GM12865 (cell line): ENCODE measurements at regions not wholly inside any gene's neighbourhood (a gene's known extent, or its start where the extent isn't known, plus 50 kb on each side); places are given as distances from the start of the nearest gene placed in this dataset.

ENCODE experiments used
- DNase-seq: peaks from one replicate; pipeline ENCODE4 v3.0.0; 2010; ENCODE audit warnings: low read depth
- H3K4me3 ChIP-seq: 2 replicates; pipeline ENCODE4 v1.5.1; 2011; ENCODE audit warnings: mild to moderate bottlenecking, low read depth, low read length, control low read depth
- TF ChIP-seq, protein P1 (sequence below): IDR thresholded peaks from 2 replicates; pipeline ENCODE4 v1.5.1; 2011; ENCODE audit warnings: low read length, control low read depth, low read depth, inconsistent platforms; ENCODE audit not compliant: insufficient read depth; ENCODE audit errors: missing control alignments

DNA sequence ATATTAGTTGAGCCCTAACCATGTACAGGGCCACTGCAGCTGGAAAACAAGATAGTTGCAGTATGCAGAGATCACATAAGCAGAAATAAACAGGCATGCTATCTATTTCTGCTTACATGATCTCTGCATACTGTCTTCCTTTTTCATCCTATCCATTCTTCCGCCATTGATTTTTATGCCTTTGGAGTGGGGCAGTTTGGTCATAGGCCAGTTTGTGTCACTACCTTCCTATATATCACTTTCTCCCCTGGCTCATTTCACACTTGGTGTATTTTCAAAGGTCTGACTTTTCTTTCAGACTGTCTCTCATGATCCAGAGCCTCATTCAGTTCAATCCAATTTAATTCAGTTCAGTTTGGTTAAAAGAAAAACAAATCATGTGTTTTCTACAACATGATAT lies 829.6 kb downstream of the KCNA4 start:
- no peak overlapping the region for H3K4me3 ChIP-seq
- TF ChIP-seq, protein P1, sequence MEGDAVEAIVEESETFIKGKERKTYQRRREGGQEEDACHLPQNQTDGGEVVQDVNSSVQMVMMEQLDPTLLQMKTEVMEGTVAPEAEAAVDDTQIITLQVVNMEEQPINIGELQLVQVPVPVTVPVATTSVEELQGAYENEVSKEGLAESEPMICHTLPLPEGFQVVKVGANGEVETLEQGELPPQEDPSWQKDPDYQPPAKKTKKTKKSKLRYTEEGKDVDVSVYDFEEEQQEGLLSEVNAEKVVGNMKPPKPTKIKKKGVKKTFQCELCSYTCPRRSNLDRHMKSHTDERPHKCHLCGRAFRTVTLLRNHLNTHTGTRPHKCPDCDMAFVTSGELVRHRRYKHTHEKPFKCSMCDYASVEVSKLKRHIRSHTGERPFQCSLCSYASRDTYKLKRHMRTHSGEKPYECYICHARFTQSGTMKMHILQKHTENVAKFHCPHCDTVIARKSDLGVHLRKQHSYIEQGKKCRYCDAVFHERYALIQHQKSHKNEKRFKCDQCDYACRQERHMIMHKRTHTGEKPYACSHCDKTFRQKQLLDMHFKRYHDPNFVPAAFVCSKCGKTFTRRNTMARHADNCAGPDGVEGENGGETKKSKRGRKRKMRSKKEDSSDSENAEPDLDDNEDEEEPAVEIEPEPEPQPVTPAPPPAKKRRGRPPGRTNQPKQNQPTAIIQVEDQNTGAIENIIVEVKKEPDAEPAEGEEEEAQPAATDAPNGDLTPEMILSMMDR: no peak
- no peak for DNase-seq

- no peak overlapping the region for H3K4me3 ChIP-seq
- TF ChIP-seq, protein P1: no peak
- no peak for DNase-seq
These were observed 831.6 kb downstream of the KCNA4 start for GRCh38 chr11:29184939-29185890.

- no peak for DNase-seq
- TF ChIP-seq, protein P1: no peak
- H3K4me3 ChIP-seq: no peak overlapping the region
These were observed 833.5 kb downstream of the KCNA4 start for GRCh38 chr11:29183301-29183700.

GRCh38 chr11:29173660-29174062 lies 843.2 kb downstream of the KCNA4 start:
- DNase-seq: no peak
- H3K4me3 ChIP-seq: no peak overlapping the region
- TF ChIP-seq, protein P1: no peak

DNA sequence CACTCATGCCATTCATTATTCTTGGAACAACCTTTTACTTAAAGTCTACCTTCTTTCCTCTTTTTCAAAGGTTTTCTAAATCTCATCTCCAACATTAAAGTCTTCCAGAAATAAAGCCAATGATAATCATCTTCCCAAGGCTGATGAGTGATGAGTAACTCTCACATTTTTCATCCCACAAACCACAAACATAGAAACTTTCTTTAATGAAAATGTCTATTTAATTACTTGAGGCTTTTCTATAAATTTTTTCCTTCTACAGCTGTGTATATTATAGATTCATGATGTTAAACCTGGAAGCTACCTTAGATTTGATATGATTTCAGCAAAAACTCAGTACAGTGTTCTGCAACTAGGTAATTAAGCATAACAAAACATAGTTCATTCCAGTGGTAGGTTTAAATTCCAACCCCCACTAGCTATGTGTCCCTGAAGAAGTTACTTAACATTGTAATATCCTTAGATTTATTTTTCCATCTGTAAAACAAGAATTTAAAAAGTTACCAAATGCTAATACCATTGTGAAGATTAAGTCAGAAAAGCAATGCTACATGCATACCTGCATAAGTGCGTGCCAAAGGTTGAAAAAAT lies 845.4 kb downstream of the KCNA4 start:
- no peak for DNase-seq
- no peak overlapping the region for H3K4me3 ChIP-seq
- TF ChIP-seq, protein P1: no peak

DNA sequence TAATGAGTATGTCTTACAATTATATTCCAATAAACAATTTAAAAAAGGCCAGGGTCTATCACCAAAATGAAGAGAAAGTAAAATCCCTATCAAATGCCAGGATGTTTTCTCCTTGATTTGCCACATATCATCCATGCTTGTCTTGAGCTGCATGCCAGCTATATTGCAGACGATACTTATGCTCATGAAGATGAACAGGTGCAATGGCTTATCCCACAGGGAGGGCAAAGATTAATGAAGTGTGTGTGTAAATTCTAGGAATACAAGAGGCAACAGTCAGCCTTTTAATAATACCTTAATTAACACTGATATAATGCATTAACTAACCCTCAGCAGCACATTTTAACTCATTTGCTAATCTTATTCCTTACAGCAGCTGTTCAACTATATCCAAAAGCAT lies 850.5 kb downstream of the KCNA4 start:
- TF ChIP-seq, protein P1: no peak
- no peak overlapping the region for H3K4me3 ChIP-seq
- DNase-seq: no peak
